ENCODE measurements at regions not wholly inside any gene's neighbourhood (a gene's known extent, or its start where the extent isn't known, plus 50 kb on each side); places are given as distances from the start of the nearest gene placed in this dataset.

DNA sequence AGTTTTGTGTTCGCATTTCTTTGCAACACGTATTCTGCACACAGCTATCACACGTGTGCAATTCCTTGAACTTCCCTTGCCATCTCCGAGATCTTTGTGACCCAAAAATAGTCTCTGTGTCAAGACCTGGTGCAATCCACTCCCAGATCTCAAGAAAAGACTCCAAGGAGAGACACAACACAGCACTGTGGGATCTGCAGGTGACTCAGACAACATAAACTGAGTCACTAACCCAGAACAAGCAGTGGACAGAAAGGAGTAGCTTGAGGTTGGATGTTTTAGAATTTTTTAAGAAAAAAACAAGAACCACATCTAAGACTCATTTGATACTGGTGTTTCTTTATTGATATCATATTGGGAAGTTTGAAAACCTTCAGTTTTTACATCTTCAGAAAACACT is 396.9 kb downstream of the AGTPBP1 start:
- no peak for TF ChIP-seq CTCF (conservative IDR thresholded peaks at IDR 0.05; ENCODE audit: low read length)
- TF ChIP-seq EZH2phosphoT487 (IDR thresholded peaks at IDR 0.05; ENCODE audit: borderline replicate concordance): no peak

All from Loucy (cell line).